ENCODE measurements at regions not wholly inside any gene's neighbourhood (a gene's known extent, or its start where the extent isn't known, plus 50 kb on each side); places are given as distances from the start of the nearest gene placed in this dataset.

GRCh38 chr2:138979131-138979785, 199.1 kb upstream of the NXPH2 start:
- no peak for TF ChIP-seq CTCF (conservative IDR thresholded peaks at IDR 0.05)
- TF ChIP-seq ZFX (IDR thresholded peaks at IDR 0.05), result no peak
